A549 (cell line): ENCODE measurements at regions not wholly inside any gene's neighbourhood (a gene's known extent, or its start where the extent isn't known, plus 50 kb on each side); places are given as distances from the start of the nearest gene placed in this dataset.

Experiments used
- ATAC-seq, 2 experiments: fragments of 200-7000 bp in 1 of 2; fragments of >200 bp in 1 of 2; cut with Nextera tagmentation in 1 of 2; cut with Tn5 transposase in 1 of 2; 3 replicates each; pipeline versions ENCODE4 v1.8.0 to v1.9.1; 2018 to 2020; ENCODE audit warnings: mild to moderate bottlenecking in 1 of 2, moderate library complexity in 1 of 2
- CTCF ChIA-PET: fragments of 300-600 bp; sonication (Branson Sonifier 250); formaldehyde crosslinking; extraction: SDS; loops from one replicate; lab custom pipeline; 2021; ENCODE audit warnings: antibody characterized with exemption, inconsistent platforms; lab: Yijun Ruan, JAX
- POLR2A ChIA-PET: fragments of 350-600 bp; formaldehyde crosslinking; extraction: SDS; loops from one replicate; lab custom pipeline; 2021; ENCODE audit warnings: antibody characterized with exemption, inconsistent platforms; lab: Yijun Ruan, JAX
- DNase-seq, 2 experiments: peaks; one replicate each; pipeline versions ENCODE4 v3.0.0 to v3.0.0-alpha.2; 2011 to 2016; ENCODE audit warnings: low read depth in 1 of 2, low spot score in 1 of 2
- FAIRE-seq: peaks from 2 replicates; lab custom pipeline; 2011; peaks lifted over from hg19 to GRCh38; lab: Jason Lieb, UNC
- H3K27ac ChIP-seq, 2 experiments: fragments of >200 bp; sonication (Bioruptor Twin); formaldehyde crosslinking; 3 replicates each; pipeline ENCODE4 v1.5.1; 2016 to 2017
- H3K4me1 ChIP-seq: fragments of >200 bp; sonication (Bioruptor Twin); formaldehyde crosslinking; 3 replicates; pipeline ENCODE4 v1.6.1; 2016
- H3K4me2 ChIP-seq: fragments of >200 bp; sonication (Bioruptor Twin); formaldehyde crosslinking; 3 replicates; pipeline ENCODE4 v1.6.1; 2016
- H3K4me3 ChIP-seq: fragments of >200 bp; sonication (Bioruptor Twin); formaldehyde crosslinking; 3 replicates; pipeline ENCODE4 v1.5.1; 2016
- H3K9me3 ChIP-seq: fragments of >200 bp; sonication (Bioruptor Twin); formaldehyde crosslinking; 3 replicates; pipeline ENCODE4 v1.6.1; 2016
- ATOH8 ChIP-seq: fragments of 250-450 bp; sonication (Bioruptor Pico); IDR thresholded peaks from 2 replicates; pipeline ENCODE4 v1.5.0; 2020; ENCODE audit warnings: low read depth, mild to moderate bottlenecking, moderate library complexity
- ELK1 ChIP-seq: fragments of 150-350 bp; IDR thresholded peaks from 2 replicates; pipeline ENCODE4 v1.6.1; 2014; ENCODE audit warnings: low read depth, mild to moderate bottlenecking, low read length
- FOSB ChIP-seq: fragments of 250-450 bp; sonication (Bioruptor Pico); IDR thresholded peaks from 2 replicates; pipeline ENCODE4 v1.5.0; 2020; ENCODE audit warnings: mild to moderate bottlenecking, moderate library complexity
- GATA3 ChIP-seq: IDR thresholded peaks from 2 replicates; pipeline ENCODE4 v1.6.1; 2012; ENCODE audit warnings: borderline replicate concordance
- HEYL ChIP-seq: fragments of 250-450 bp; sonication (Bioruptor Pico); IDR thresholded peaks from 2 replicates; pipeline ENCODE4 v1.8.0; 2021; ENCODE audit warnings: mild to moderate bottlenecking, moderate library complexity
- HOXB13 ChIP-seq: fragments of 250-450 bp; sonication (Bioruptor Pico); IDR thresholded peaks from 2 replicates; pipeline ENCODE4 v1.5.0; 2020; ENCODE audit warnings: low read depth, mild to moderate bottlenecking, moderate library complexity
- HOXB5 ChIP-seq: fragments of 250-450 bp; sonication (Bioruptor Pico); IDR thresholded peaks from 2 replicates; pipeline ENCODE4 v1.5.0; 2020; ENCODE audit warnings: mild to moderate bottlenecking, moderate library complexity
- KDM1A ChIP-seq: fragments of 200-600 bp; sonication (generic); IDR thresholded peaks from 2 replicates; pipeline ENCODE4 v1.6.1; 2016; ENCODE audit warnings: low read depth, mild to moderate bottlenecking
- MAFK ChIP-seq: fragments of 450-650 bp; IDR thresholded peaks from 2 replicates; pipeline ENCODE4 v1.6.1; 2014; ENCODE audit not compliant: partially characterized antibody
- PBX3 ChIP-seq: IDR thresholded peaks from 2 replicates; pipeline ENCODE4 v1.6.1; 2012
- POLR2AphosphoS2 ChIP-seq: conservative IDR thresholded peaks from 2 replicates; pipeline ENCODE4 v1.6.1; 2012; ENCODE audit warnings: low read length, improper control_type of control experiment, inconsistent platforms
- RARB ChIP-seq: fragments of 250-450 bp; sonication (Bioruptor Pico); IDR thresholded peaks from 2 replicates; pipeline ENCODE4 v1.8.0; 2021; ENCODE audit warnings: mild to moderate bottlenecking, moderate library complexity
- RFX5 ChIP-seq: fragments of 450-650 bp; IDR thresholded peaks from 2 replicates; pipeline ENCODE4 v1.7.1; 2014; ENCODE audit warnings: antibody characterized with exemption, mild to moderate bottlenecking, moderate library complexity
- SREBF2 ChIP-seq: fragments of 450-650 bp; IDR thresholded peaks from 2 replicates; pipeline ENCODE4 v1.6.1; 2014; ENCODE audit warnings: mild to moderate bottlenecking, moderate library complexity
- TP53 ChIP-seq: fragments of 250-450 bp; sonication (Bioruptor Pico); IDR thresholded peaks from 2 replicates; pipeline ENCODE4 v1.5.0; 2021; ENCODE audit warnings: mild to moderate bottlenecking, moderate library complexity
- ZFP36 ChIP-seq: fragments of 450-650 bp; IDR thresholded peaks from 2 replicates; pipeline ENCODE4 v1.6.1; 2014; ENCODE audit warnings: borderline replicate concordance; ENCODE audit not compliant: partially characterized antibody
- ZSCAN20 ChIP-seq: fragments of 250-450 bp; sonication (Bioruptor Pico); IDR thresholded peaks from 2 replicates; pipeline ENCODE4 v1.8.0; 2022; ENCODE audit warnings: mild to moderate bottlenecking, moderate library complexity
- WGBS: methylation state at CpG from one replicate; pipeline ENCODE4 v1.1.6; 2017; ENCODE audit errors: missing lambda C conversion rate; 5-methylcytosine and 5-hydroxymethylcytosine counted together
- TF ChIP-seq, protein P1 (sequence below): fragments of >200 bp; sonication (Bioruptor Twin); formaldehyde crosslinking; IDR thresholded peaks from 3 replicates; pipeline ENCODE4 v1.6.1; 2016
- TF ChIP-seq, protein P2 (sequence below): fragments of >200 bp; sonication (Bioruptor Twin); formaldehyde crosslinking; IDR thresholded peaks from 3 replicates; pipeline ENCODE4 v1.5.1; 2016
- TF ChIP-seq, protein P3 (sequence below): IDR thresholded peaks from 2 replicates; pipeline ENCODE4 v1.6.1; 2012

GRCh38 chr2:144239306-144239705, 280.6 kb downstream of the ZEB2 start:
- no peak overlapping the region for H3K27ac ChIP-seq
- ChIA-PET POLR2A (no interaction called here), CTCF (no interaction called here)
- H3K9me3 ChIP-seq, result no peaks in the 10 kb centered on the region
- H3K4me2 ChIP-seq, result no peak overlapping the region
- FAIRE-seq (no peak), ATAC-seq (no peak), DNase-seq (no peak)
- WGBS, result 94% methylated on average over 1 of the region's 1 CpG
- TF ChIP-seq HEYL (no peak), TP53 (CRISPR knock-in tag) (no peak), KDM1A (no peak), FOSB (no peak), HOXB13 (CRISPR knock-in tag) (no peak), ZFP36 (no peak), PBX3 (no peak), POLR2AphosphoS2 (no peak), ELK1 (no peak), SREBF2 (no peak), ZSCAN20 (no peak), RFX5 (no peak)
- TF ChIP-seq, protein P1, sequence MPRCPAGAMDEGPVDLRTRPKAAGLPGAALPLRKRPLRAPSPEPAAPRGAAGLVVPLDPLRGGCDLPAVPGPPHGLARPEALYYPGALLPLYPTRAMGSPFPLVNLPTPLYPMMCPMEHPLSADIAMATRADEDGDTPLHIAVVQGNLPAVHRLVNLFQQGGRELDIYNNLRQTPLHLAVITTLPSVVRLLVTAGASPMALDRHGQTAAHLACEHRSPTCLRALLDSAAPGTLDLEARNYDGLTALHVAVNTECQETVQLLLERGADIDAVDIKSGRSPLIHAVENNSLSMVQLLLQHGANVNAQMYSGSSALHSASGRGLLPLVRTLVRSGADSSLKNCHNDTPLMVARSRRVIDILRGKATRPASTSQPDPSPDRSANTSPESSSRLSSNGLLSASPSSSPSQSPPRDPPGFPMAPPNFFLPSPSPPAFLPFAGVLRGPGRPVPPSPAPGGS, result no peak
- TF ChIP-seq, protein P2, sequence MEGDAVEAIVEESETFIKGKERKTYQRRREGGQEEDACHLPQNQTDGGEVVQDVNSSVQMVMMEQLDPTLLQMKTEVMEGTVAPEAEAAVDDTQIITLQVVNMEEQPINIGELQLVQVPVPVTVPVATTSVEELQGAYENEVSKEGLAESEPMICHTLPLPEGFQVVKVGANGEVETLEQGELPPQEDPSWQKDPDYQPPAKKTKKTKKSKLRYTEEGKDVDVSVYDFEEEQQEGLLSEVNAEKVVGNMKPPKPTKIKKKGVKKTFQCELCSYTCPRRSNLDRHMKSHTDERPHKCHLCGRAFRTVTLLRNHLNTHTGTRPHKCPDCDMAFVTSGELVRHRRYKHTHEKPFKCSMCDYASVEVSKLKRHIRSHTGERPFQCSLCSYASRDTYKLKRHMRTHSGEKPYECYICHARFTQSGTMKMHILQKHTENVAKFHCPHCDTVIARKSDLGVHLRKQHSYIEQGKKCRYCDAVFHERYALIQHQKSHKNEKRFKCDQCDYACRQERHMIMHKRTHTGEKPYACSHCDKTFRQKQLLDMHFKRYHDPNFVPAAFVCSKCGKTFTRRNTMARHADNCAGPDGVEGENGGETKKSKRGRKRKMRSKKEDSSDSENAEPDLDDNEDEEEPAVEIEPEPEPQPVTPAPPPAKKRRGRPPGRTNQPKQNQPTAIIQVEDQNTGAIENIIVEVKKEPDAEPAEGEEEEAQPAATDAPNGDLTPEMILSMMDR, result no peak
- H3K4me1 ChIP-seq, result no peaks in the 10 kb centered on the region
- no peak overlapping the region for H3K4me3 ChIP-seq

DNA sequence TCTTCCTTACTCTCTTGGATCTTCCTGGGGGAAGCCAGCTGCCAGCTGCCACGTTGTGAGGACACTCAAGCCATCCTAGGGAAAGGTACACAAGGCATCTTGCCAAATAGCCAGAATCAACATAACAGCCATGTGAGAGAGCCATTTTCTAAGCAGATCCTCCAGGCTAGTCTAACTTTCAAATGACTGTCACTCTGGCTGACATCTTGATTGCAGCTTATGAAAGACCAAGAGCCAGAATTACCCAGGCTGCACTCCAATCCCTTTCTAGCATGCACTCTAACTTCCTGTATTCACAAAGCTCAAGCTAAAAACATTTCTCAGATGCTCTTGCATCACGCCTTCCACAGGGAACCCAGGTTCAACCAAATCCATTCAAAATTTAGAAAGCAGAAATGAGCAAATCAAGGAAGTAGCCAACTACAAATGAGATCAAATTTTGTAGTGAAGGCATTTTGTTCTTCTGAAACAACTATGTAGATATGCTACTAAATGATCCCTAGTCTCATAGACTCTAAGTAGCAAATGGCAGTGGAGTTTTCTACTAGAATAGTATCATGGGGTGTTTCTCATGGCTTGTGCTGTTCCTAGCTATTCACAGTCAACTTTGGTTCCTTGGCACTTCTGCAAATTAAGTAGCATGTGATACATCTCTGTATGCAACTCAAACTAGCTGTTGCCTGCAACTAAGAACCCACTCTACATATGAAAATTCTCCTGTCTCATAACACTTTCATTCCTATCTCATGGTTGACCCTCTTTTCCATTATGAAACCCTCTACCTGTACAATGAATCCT, 281.9 kb downstream of the ZEB2 start:
- WGBS, result 64% methylated on average over 2 of the region's 2 CpGs
- DNase-seq, result no peak
- no peaks in the 10 kb centered on the region for H3K9me3 ChIP-seq
- ChIA-PET POLR2A (no interaction called here), CTCF (no interaction called here)
- H3K4me1 ChIP-seq, result no peaks in the 10 kb centered on the region
- no peak overlapping the region for H3K4me2 ChIP-seq
- H3K4me3 ChIP-seq, result no peak overlapping the region
- ATAC-seq, result no peak
- no peak overlapping the region for H3K27ac ChIP-seq
- no peak for FAIRE-seq
- no peak for TF ChIP-seq MAFK
- no peak for TF ChIP-seq ELK1
- no peak for TF ChIP-seq GATA3
- TF ChIP-seq, protein P2, result no peak
- no peak for TF ChIP-seq SREBF2
- TF ChIP-seq ATOH8 (CRISPR knock-in tag), result no peak
- no peak for TF ChIP-seq HOXB13 (CRISPR knock-in tag)
- no peak for TF ChIP-seq HOXB5
- TF ChIP-seq, protein P3, sequence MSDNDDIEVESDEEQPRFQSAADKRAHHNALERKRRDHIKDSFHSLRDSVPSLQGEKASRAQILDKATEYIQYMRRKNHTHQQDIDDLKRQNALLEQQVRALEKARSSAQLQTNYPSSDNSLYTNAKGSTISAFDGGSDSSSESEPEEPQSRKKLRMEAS, result no peak
- no peak for TF ChIP-seq RARB (CRISPR knock-in tag)
